OCI-LY1 (cell line): ENCODE measurements at regions not wholly inside any gene's neighbourhood (a gene's known extent, or its start where the extent isn't known, plus 50 kb on each side); places are given as distances from the start of the nearest gene placed in this dataset.

Experiments used
- H2AFZ ChIP-seq: fragments of 200-600 bp; sonication (generic), shearing (Covaris generic); 2 replicates; pipeline ENCODE4 v1.6.0; 2014; ENCODE audit warnings: antibody characterized with exemption, mild to moderate bottlenecking, low read length
- H3F3A ChIP-seq: fragments of 200-600 bp; sonication (generic), shearing (Covaris generic); 2 replicates; pipeline ENCODE4 v1.6.0; 2014; ENCODE audit warnings: mild to moderate bottlenecking, antibody characterized with exemption, low read length, moderate library complexity; ENCODE audit not compliant: insufficient read depth
- H3K27ac ChIP-seq: fragments of 200-600 bp; sonication (generic); 2 replicates; pipeline ENCODE4 v1.5.1; 2014; ENCODE audit warnings: low read length, mixed run types, mild to moderate bottlenecking, low read depth; ENCODE audit not compliant: poor library complexity, severe bottlenecking
- H3K27me3 ChIP-seq: fragments of 200-600 bp; sonication (generic); 2 replicates; pipeline ENCODE4 v1.6.0; 2014; ENCODE audit warnings: antibody characterized with exemption, mild to moderate bottlenecking, low read length, moderate library complexity; ENCODE audit not compliant: insufficient read depth
- H3K36me3 ChIP-seq: fragments of 200-600 bp; sonication (generic); 2 replicates; pipeline ENCODE4 v1.6.1; 2014; ENCODE audit warnings: mild to moderate bottlenecking, antibody characterized with exemption, low read length, moderate library complexity, mixed read lengths; ENCODE audit not compliant: insufficient read depth
- H3K4me1 ChIP-seq: fragments of 200-600 bp; sonication (generic); 2 replicates; pipeline ENCODE4 v1.5.1; 2014; ENCODE audit warnings: mild to moderate bottlenecking, low read length, moderate library complexity; ENCODE audit not compliant: insufficient read depth, severe bottlenecking
- H3K4me2 ChIP-seq: fragments of 200-600 bp; sonication (generic), shearing (Covaris generic); 2 replicates; pipeline ENCODE4 v1.6.1; 2014; ENCODE audit warnings: low read length
- H3K4me3 ChIP-seq: fragments of 200-600 bp; sonication (generic); 2 replicates; pipeline ENCODE4 v1.5.1; 2014; ENCODE audit warnings: low read length, low read depth, mild to moderate bottlenecking, mixed read lengths; ENCODE audit not compliant: poor library complexity, severe bottlenecking
- H3K79me2 ChIP-seq: fragments of 200-600 bp; shearing (Covaris generic); 2 replicates; pipeline ENCODE4 v1.6.1; 2016; ENCODE audit warnings: mixed run types, low read length, mixed read lengths; ENCODE audit not compliant: insufficient read depth
- H3K9ac ChIP-seq: fragments of 200-600 bp; sonication (generic), shearing (Covaris generic); 2 replicates; pipeline ENCODE4 v1.6.1; 2014; ENCODE audit warnings: mild to moderate bottlenecking, low read length, mixed read lengths
- H3K9me2 ChIP-seq: fragments of 200-600 bp; sonication (generic), shearing (Covaris generic); 2 replicates; pipeline ENCODE4 v1.6.1; 2014; ENCODE audit warnings: low read depth, mild to moderate bottlenecking, low read length, mixed read lengths
- H3K9me3 ChIP-seq: fragments of 200-600 bp; shearing (Covaris generic); 2 replicates; pipeline ENCODE4 v1.6.1; 2014; ENCODE audit warnings: low read length, mixed read lengths
- H4K20me1 ChIP-seq: fragments of 200-600 bp; sonication (generic), shearing (Covaris generic); 2 replicates; pipeline ENCODE4 v1.6.0; 2016; ENCODE audit warnings: mild to moderate bottlenecking, low read length; ENCODE audit not compliant: insufficient read depth
- CTCF ChIP-seq: fragments of 200-600 bp; sonication (generic), shearing (Covaris generic); IDR thresholded peaks from 2 replicates; pipeline ENCODE4 v1.5.1; 2017; ENCODE audit warnings: mild to moderate bottlenecking, antibody characterized with exemption, low read length, moderate library complexity, mixed read lengths
- EZH2 ChIP-seq: fragments of 200-600 bp; sonication (generic), shearing (Covaris generic); IDR thresholded peaks from 2 replicates; pipeline ENCODE4 v1.8.0; 2017; ENCODE audit warnings: borderline replicate concordance, mixed run types, mild to moderate bottlenecking, antibody characterized with exemption, low read length, moderate library complexity, mixed read lengths

DNA sequence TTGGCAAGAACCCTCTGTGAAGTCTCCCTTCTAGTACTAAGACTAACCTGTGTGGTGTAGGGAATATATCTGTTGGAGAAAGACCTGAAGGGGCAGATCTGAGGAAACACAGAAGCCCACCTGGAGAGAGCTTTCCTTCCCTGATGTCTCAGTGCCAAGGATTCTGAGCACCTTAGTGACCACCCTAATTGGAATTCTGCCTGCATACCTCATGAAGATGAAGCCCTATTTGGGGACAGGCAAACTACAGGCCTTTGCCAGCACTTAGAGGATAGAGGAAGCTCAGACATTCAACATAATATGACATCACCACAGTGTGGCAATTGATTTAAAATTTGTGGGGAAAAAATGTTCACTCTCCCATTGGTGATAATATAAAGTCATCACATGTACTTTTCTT, 766.2 kb upstream of the KIRREL3 start:
- Histone ChIP-seq H3K9me3 (no peaks in the 10 kb centered on the region), H4K20me1 (no peaks in the 10 kb centered on the region), H3K27me3 (no peaks in the 10 kb centered on the region), H3K4me1 (no peaks in the 10 kb centered on the region), H3K79me2 (no peaks in the 10 kb centered on the region), H3K27ac (no peak overlapping the region), H3K36me3 (no peaks in the 10 kb centered on the region), H3K9ac (no peak overlapping the region), H3K4me3 (no peak overlapping the region), H3F3A (no peaks in the 10 kb centered on the region), H3K9me2 (no peaks in the 10 kb centered on the region), H2AFZ (no peak overlapping the region), H3K4me2 (no peak overlapping the region)
- no peak for TF ChIP-seq EZH2
- no peak for TF ChIP-seq CTCF

DNA sequence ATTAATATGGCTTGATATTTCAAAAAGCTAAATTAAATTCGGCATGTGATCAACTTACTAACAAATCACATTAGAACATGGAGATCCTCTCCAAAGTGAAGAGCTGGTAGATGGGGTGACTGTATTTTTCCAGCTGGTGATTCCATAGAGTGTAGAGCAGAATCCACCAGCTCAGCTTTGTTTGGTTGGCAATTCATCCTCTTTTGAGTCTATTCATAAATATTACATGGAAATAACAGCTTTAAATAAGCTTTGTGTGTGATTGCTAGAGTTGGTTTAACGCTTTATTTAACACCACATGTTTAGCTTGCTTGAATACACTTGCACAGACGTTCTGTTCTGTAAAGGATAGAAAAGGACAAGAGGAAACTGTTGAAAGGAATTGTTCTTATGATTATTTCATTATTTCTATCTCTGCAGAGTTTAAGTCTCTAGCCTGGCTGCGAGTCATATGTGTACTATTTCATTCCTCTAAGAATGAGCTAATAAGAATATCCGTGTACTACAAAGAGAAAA, 738.3 kb upstream of the KIRREL3 start:
- H3K9me3 ChIP-seq, result no peaks in the 10 kb centered on the region
- no peaks in the 10 kb centered on the region for H3K9me2 ChIP-seq
- H3K4me1 ChIP-seq, result no peaks in the 10 kb centered on the region
- H3K4me2 ChIP-seq, result no peak overlapping the region
- H3K9ac ChIP-seq, result no peak overlapping the region
- H3K36me3 ChIP-seq, result no peaks in the 10 kb centered on the region
- no peak overlapping the region for H3K27ac ChIP-seq
- H2AFZ ChIP-seq, result no peak overlapping the region
- TF ChIP-seq EZH2 (no peak), CTCF (no peak)
- no peak overlapping the region for H3K4me3 ChIP-seq
- no peaks in the 10 kb centered on the region for H3F3A ChIP-seq
- no peaks in the 10 kb centered on the region for H4K20me1 ChIP-seq
- H3K79me2 ChIP-seq, result no peaks in the 10 kb centered on the region
- H3K27me3 ChIP-seq, result no peaks in the 10 kb centered on the region

- no peaks in the 10 kb centered on the region for H4K20me1 ChIP-seq
- H3K27me3 ChIP-seq, result no peaks in the 10 kb centered on the region
- H3K36me3 ChIP-seq, result no peaks in the 10 kb centered on the region
- TF ChIP-seq EZH2 (no peak), CTCF (no peak)
- no peaks in the 10 kb centered on the region for H3K4me1 ChIP-seq
- no peaks in the 10 kb centered on the region for H3K9me2 ChIP-seq
- no peak overlapping the region for H3K4me2 ChIP-seq
- no peaks in the 10 kb centered on the region for H3F3A ChIP-seq
- no peaks in the 10 kb centered on the region for H3K9me3 ChIP-seq
- H3K27ac ChIP-seq, result no peak overlapping the region
- no peak overlapping the region for H3K9ac ChIP-seq
- no peak overlapping the region for H3K4me3 ChIP-seq
- H2AFZ ChIP-seq, result no peak overlapping the region
- H3K79me2 ChIP-seq, result no peaks in the 10 kb centered on the region
Observed at GRCh38 chr11:127737499-127737898, 736.9 kb upstream of the KIRREL3 start.
